Keratinocyte (primary cell): ENCODE measurements at regions not wholly inside any gene's neighbourhood (a gene's known extent, or its start where the extent isn't known, plus 50 kb on each side); places are given as distances from the start of the nearest gene placed in this dataset.

ENCODE experiments used
- EZH2 ChIP-seq: IDR thresholded peaks from one replicate; pipeline ENCODE4 v1.6.1; 2012; ENCODE audit warnings: inconsistent platforms, mild to moderate bottlenecking, low read length, moderate library complexity
- TF ChIP-seq, protein P1 (sequence below), 3 experiments: IDR thresholded peaks in 1 of 3; conservative IDR thresholded peaks in 1 of 3; optimal IDR thresholded peaks in 1 of 3; 2 replicates in 2 of 3; 3 replicates in 1 of 3; pipeline versions ENCODE3 to v1.5.1; 2011; ENCODE audit warnings: low read length in 3 of 3, mild to moderate bottlenecking in 3 of 3, moderate library complexity in 2 of 3, control low read depth in 1 of 3, inconsistent platforms in 1 of 3; ENCODE audit not compliant: insufficient read depth in 2 of 3; ENCODE audit errors: extremely low read depth in 1 of 3

DNA sequence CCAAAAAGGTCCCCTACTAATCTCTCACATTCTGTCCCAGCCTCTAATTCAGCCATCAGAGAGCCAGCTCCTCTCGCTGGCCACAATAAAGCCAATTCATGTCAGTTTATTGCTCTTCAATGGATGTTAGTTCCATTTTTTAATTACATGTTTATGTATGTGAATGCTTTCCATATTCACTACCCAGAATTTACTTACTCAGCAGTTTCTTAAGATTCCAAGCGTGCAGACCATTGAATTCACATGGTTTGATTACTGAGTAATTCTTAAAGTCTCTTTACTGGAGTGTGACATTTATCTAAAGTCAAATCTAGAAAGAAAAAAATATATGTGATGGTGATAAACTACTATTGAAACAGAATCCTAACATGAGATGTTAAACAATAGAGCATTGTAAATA, 102.2 kb downstream of the LLPH start:
- TF ChIP-seq EZH2 = no peak
- TF ChIP-seq, protein P1, sequence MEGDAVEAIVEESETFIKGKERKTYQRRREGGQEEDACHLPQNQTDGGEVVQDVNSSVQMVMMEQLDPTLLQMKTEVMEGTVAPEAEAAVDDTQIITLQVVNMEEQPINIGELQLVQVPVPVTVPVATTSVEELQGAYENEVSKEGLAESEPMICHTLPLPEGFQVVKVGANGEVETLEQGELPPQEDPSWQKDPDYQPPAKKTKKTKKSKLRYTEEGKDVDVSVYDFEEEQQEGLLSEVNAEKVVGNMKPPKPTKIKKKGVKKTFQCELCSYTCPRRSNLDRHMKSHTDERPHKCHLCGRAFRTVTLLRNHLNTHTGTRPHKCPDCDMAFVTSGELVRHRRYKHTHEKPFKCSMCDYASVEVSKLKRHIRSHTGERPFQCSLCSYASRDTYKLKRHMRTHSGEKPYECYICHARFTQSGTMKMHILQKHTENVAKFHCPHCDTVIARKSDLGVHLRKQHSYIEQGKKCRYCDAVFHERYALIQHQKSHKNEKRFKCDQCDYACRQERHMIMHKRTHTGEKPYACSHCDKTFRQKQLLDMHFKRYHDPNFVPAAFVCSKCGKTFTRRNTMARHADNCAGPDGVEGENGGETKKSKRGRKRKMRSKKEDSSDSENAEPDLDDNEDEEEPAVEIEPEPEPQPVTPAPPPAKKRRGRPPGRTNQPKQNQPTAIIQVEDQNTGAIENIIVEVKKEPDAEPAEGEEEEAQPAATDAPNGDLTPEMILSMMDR (optimal IDR thresholded peaks at IDR 0.05 in 1 of 3, IDR thresholded peaks at IDR 0.05 in 1 of 3, conservative IDR thresholded peaks at IDR 0.05 in 1 of 3; ENCODE audit: extremely low read depth in 1 of 3, insufficient read depth in 2 of 3, low read length in 3 of 3) = no peak
